A673 (cell line): ENCODE measurements at regions not wholly inside any gene's neighbourhood (a gene's known extent, or its start where the extent isn't known, plus 50 kb on each side); places are given as distances from the start of the nearest gene placed in this dataset.

ENCODE experiments used
- BruUV-seq: library from RNA; stranded (reverse); fragments of 400-500 nt; replicated peaks from 2 replicates; lab custom pipeline; 2021; lab: Mats Ljungman, UMichigan
- CTCF ChIA-PET: fragments of 300-600 bp; sonication (Branson Sonifier 250); formaldehyde crosslinking; loops from one replicate; lab custom pipeline; 2022; ENCODE audit warnings: antibody characterized with exemption; lab: Charles Lee
- POLR2A ChIA-PET: fragments of 300-600 bp; sonication (Branson Sonifier 250); formaldehyde crosslinking; loops from one replicate; lab custom pipeline; 2022; ENCODE audit warnings: antibody characterized with exemption; ENCODE audit not compliant: low non-redundant PET; lab: Charles Lee
- DNase-seq: peaks from one replicate; pipeline ENCODE4 v3.0.0-alpha.2; 2015; ENCODE audit warnings: low spot score
- H3K27ac ChIP-seq: fragments of 200-600 bp; sonication (generic); 2 replicates; pipeline ENCODE4 v1.5.1; 2016; ENCODE audit warnings: mixed run types, low read depth, mild to moderate bottlenecking, mixed read lengths, antibody characterized with exemption, low read length; ENCODE audit not compliant: poor library complexity, severe bottlenecking
- H3K27me3 ChIP-seq: fragments of 200-600 bp; sonication (generic); replicated peaks from 2 replicates; pipeline ENCODE4 v1.6.1; 2017; ENCODE audit warnings: mixed run types, low read depth, mild to moderate bottlenecking, mixed read lengths, antibody characterized with exemption, low read length; ENCODE audit not compliant: insufficient read depth, poor library complexity
- H3K36me3 ChIP-seq: fragments of 200-600 bp; sonication (generic); 2 replicates; pipeline ENCODE4 v1.6.1; 2016; ENCODE audit warnings: mixed run types, mild to moderate bottlenecking, mixed read lengths, antibody characterized with exemption, low read length; ENCODE audit not compliant: insufficient read depth, poor library complexity, severe bottlenecking
- H3K4me1 ChIP-seq: fragments of 200-600 bp; sonication (generic); 2 replicates; pipeline ENCODE4 v1.6.1; 2017; ENCODE audit warnings: mixed run types, mild to moderate bottlenecking, mixed read lengths, antibody characterized with exemption, low read length; ENCODE audit not compliant: insufficient read depth, poor library complexity, severe bottlenecking
- H3K4me3 ChIP-seq: fragments of 200-600 bp; sonication (generic); 2 replicates; pipeline ENCODE4 v1.5.1; 2016; ENCODE audit warnings: low read depth, mixed run types, mild to moderate bottlenecking, mixed read lengths, low read length; ENCODE audit not compliant: poor library complexity, severe bottlenecking
- H3K9me3 ChIP-seq: fragments of 200-600 bp; sonication (generic); 2 replicates; pipeline ENCODE4 v1.6.1; 2016; ENCODE audit warnings: mixed run types, low read depth, mild to moderate bottlenecking, mixed read lengths, antibody characterized with exemption, low read length; ENCODE audit not compliant: poor library complexity, severe bottlenecking
- CTCF ChIP-seq: fragments of 300-800, 200-600 bp; sonication (generic); conservative IDR thresholded peaks from 2 replicates; pipeline ENCODE4 v1.5.1; 2017; ENCODE audit warnings: low read depth, mild to moderate bottlenecking, antibody characterized with exemption, low read length, moderate library complexity, mixed read lengths
- EZH2 ChIP-seq: fragments of 200-600 bp; sonication (generic); IDR thresholded peaks from 2 replicates; pipeline ENCODE4 v1.6.1; 2017; ENCODE audit warnings: borderline replicate concordance, low read depth, mild to moderate bottlenecking, mixed read lengths, antibody characterized with exemption, low read length; ENCODE audit not compliant: poor library complexity, severe bottlenecking
- intact Hi-C: fragments of 100-400 bp; cut with micrococcal nuclease; formaldehyde crosslinking; loops from one replicate; pipeline ENCODE4 v1.10.0; 2022; ENCODE audit not compliant: unreplicated experiment

GRCh38 chr6:2360126-2360525 lies 114.7 kb upstream of the GMDS start:
- Histone ChIP-seq H3K27ac (no peak overlapping the region), H3K4me1 (no peaks in the 10 kb centered on the region), H3K4me3 (no peak overlapping the region), H3K27me3 (no peaks in the 10 kb centered on the region), H3K9me3 (no peaks in the 10 kb centered on the region), H3K36me3 (no peaks in the 10 kb centered on the region)
- no peak for DNase-seq
- CTCF ChIA-PET: no interaction called here
- BruUV-seq: no TSS peak
- POLR2A ChIA-PET: no interaction called here
- TF ChIP-seq CTCF (no peak), EZH2 (no peak)
- intact Hi-C loops: no loop called here

- H3K27me3 ChIP-seq: no peaks in the 10 kb centered on the region
- H3K36me3 ChIP-seq: no peaks in the 10 kb centered on the region
- intact Hi-C loops: loop anchor here (2.0 to 10.0 kb wide), 3 partner anchors 240 to 758 kb away; no protein-coding TSS in a partner anchor
- DNase-seq: no peak
- TF ChIP-seq CTCF (no peak), EZH2 (no peak)
- no peaks in the 10 kb centered on the region for H3K4me1 ChIP-seq
- BruUV-seq: no TSS peak
- CTCF ChIA-PET: no interaction called here
- H3K9me3 ChIP-seq: no peaks in the 10 kb centered on the region
- POLR2A ChIA-PET: no interaction called here
- no peak overlapping the region for H3K27ac ChIP-seq
- H3K4me3 ChIP-seq: no peak overlapping the region
Measured at GRCh38 chr6:2355150-2355549, 109.7 kb upstream of the GMDS start.

GRCh38 chr6:2354138-2354491 lies 108.7 kb upstream of the GMDS start:
- CTCF ChIA-PET: interaction anchor here (0.5 to 1.1 kb wide), 6 partner anchors 16 to 758 kb away, joined by 3 to 7 read pairs (median 4); no protein-coding TSS in a partner anchor
- Histone ChIP-seq H3K4me3 (no peak overlapping the region), H3K9me3 (no peaks in the 10 kb centered on the region), H3K27ac (no peak overlapping the region), H3K4me1 (no peaks in the 10 kb centered on the region), H3K36me3 (no peaks in the 10 kb centered on the region), H3K27me3 (no peaks in the 10 kb centered on the region)
- TF ChIP-seq EZH2 (no peak), CTCF (no peak; the same call in 1 of the 2 replicates)
- BruUV-seq: no TSS peak
- DNase-seq: no peak
- intact Hi-C loops: loop anchor here (2.0 to 10.0 kb wide), 4 partner anchors 147 to 757 kb away; no protein-coding TSS in a partner anchor
- POLR2A ChIA-PET: no interaction called here
